HG03039 (cell line): ENCODE measurements at regions not wholly inside any gene's neighbourhood (a gene's known extent, or its start where the extent isn't known, plus 50 kb on each side); places are given as distances from the start of the nearest gene placed in this dataset.
"Not testable (repeated sequence)": the region's sequence is repeated elsewhere in the genome, so short reads cannot be mapped to it uniquely, and the experiment has no call there.

Experiments used
- ATAC-seq: cut with Tn5 transposase; IDR thresholded peaks from one replicate; pipeline ENCODE4 v1.9.1; 2021; ENCODE audit warnings: mild to moderate bottlenecking, moderate library complexity; ENCODE audit not compliant: unreplicated experiment

DNA sequence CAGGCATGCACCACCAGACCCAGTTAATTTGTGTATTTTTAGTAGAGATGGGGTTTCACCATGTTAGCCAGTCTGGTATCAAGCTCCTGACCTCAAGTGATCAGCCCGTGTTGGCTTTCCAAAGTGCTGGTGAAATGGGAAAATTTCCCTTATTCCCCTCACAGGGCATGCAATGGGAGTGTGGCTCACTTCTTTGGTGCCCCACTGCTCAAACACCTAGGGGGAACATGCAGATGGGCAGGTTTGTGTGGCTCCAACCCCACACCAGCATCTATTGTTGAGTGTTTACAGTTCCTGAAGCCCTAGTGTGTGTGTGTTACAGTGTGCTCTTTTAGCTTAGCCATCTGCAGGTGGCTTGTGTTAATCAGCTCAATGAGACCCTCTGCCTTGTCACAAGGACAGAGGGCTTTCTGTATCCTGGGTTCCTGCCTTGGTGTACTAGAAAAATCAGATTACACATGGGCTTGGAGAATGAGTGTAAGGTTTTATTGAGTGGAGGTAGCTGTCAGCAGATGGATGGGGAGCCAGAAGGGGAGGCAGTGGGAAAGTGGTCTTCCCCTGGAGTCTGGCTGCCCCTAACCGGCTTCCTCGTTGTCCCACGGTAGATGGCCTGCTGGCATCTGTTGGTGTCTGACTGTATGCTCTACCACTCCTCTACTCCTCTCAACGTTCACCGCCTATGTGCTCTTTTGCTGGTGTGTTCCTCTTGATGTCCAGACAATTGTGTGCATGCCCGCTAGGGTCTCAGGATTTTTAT is 248.1 kb upstream of the CBLB start:
- no peak for ATAC-seq

DNA sequence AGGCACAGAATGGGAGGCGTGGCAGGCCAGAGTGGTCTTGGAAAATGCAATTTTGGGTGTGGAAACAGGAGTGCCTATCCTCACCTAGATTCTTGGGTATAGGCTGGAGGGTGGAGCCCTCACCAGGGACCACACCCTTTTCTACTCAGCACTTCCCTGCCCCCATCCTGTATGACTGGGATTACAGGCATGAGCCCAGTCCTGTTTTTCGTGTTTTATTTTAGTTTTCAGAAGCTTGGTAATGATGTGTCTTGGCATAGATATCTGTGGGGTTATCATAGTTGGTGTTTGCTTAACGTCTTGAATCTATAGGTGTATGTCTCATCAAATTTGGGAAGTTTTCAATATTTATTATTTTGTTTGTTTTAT is 248.7 kb upstream of the CBLB start:
- ATAC-seq = no peak

- no peak for ATAC-seq
Measured at GRCh38 chr3:106119614-106120082, 250.8 kb upstream of the CBLB start.

- no peak for ATAC-seq
Measured at GRCh38 chr3:106120356-106120755, 251.5 kb upstream of the CBLB start.

- ATAC-seq = no peak
Measured at GRCh38 chr3:106121491-106122289, 252.9 kb upstream of the CBLB start.

- no peak for ATAC-seq
Measured at GRCh38 chr3:106124818-106125217, 256.0 kb upstream of the CBLB start.

GRCh38 chr3:106125321-106125720 is 256.5 kb upstream of the CBLB start:
- no peak for ATAC-seq

GRCh38 chr3:106126067-106126845 is 257.4 kb upstream of the CBLB start:
- ATAC-seq = no peak

- ATAC-seq = no peak
Measured at GRCh38 chr3:106126846-106127235, 258.0 kb upstream of the CBLB start.

DNA sequence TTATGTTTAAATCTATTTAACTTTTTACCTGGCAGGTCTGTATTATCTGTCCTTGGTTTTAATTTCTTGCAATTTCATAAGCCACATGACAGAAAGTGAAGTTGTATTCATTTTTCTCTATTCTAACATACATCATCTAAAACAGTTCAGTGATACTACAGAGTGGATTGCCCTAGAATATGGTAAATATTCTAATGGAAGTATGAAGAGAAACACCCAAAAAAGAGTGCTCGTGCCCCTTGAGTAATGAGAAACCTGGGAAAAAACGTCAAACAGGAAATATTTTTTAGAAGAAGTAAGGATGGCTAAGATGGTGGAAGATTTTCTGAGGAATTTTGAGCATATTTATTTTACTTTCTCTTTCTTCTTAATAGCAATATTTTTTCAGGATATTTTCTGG is 261.1 kb upstream of the CBLB start:
- no peak for ATAC-seq

DNA sequence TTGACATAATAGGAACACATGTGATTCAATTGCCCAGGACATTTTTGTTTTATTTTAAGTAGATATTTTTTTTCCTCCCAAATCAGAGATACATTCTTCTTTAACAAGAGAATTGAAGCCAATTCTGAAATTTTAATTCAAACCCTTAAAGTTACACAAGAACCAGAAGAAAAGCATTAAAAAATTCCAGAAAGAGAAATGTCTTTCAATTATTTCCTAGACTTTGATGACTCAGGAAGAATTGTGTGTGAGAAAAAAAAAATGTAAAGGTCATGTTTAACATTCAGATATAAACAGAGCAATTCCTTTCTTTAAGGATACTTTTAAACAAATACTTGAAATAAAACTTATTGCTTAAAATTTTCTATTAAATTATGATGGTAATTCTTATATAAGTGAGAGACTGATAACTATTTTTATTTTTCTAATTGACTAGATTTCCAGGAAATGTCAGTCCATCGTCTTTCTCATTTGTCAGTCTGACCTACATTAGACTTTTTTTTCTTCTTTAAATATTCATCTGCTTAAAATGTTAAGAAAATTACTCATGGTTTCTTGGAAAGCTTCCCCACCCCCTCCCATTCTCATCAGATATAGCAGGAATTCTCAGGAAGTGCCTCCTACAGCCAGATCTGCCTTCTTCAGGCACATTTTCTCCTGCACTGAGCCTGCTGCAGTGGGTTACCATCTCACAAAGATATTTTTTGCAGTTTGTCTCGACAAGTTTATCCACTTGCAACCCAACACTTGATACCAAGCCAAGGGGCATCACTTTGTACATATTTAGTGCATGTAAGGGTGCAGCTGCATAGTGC is 261.8 kb upstream of the CBLB start:
- ATAC-seq = no peak

DNA sequence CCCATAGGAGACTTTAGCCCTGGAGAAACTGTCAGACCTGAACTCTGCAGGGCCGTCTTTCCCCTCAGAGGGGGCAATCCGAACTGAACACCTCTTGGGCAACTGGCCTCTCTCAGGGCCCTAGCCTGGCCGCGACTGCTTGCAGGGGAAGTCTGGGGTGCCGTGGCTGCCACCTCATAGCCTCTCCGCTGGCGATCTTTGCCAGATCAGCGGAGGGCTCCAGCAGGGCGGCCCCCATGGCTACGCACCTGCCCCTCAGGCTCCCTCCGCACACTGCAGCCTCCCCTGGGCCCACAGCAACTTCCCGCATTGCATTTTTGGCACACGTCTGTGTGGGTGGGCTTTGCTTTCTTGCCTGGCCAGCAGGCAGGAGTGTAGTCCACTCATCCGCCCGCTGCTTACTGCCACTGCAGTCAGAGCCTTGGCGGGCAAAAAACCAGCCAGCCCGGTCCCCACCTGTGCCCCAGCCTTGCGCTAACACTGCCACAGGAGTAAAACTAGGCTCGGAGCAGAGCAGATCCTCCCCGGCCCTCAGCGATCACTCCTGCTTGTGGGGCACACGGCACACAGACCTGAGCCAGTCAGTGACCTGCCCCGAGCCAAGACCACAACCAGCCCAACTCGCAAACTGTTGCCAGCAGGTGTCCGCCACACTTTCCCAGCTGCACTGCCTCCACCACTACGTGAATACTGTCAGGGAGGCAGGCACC is 266.8 kb upstream of the CBLB start:
- no peak for ATAC-seq

DNA sequence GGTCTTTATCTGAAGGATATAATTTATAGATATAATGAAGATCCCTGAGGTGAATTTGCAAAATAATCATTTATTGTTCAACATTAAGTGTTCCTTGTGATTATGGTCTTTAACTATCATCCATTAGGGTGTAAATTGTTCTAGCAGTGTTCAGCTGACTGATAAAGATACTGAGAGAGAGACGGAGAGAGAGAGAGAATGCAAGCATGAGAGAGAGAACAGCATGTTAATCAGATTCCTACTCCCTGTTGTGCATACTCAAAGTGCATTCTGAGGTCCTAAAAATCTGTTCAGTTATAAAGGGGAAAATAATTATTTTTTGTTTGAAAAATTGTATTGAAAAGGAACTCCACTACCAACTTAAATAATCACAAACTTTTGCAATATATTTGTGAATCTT is 271.0 kb upstream of the CBLB start:
- no peak for ATAC-seq

DNA sequence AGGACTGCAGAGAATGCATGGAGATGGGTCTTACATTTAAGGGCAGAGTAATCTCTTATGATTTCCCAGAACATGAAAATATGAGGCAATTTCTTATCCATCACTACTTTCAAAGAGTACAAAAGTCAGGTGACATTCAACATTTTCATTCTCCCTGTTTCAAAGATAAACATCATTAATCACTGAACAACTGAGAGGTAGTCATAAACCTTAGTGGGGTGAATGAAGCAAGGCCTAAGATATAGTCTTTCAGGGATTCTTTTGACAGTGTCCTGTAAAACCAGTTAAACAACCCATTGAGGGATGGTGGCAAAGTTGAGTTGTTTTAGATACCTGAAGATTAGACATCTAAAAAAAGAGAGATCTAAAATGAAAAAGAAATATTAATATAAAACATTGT is 271.6 kb upstream of the CBLB start:
- no peak for ATAC-seq

GRCh38 chr3:106144030-106144429 is 275.2 kb upstream of the CBLB start:
- ATAC-seq = no peak

GRCh38 chr3:106148440-106149082 is 279.7 kb upstream of the CBLB start:
- not testable (repeated sequence) for ATAC-seq

GRCh38 chr3:106157411-106157810 is 288.6 kb upstream of the CBLB start:
- no peak for ATAC-seq

GRCh38 chr3:106160396-106160795 is 291.6 kb upstream of the CBLB start:
- ATAC-seq = no peak

DNA sequence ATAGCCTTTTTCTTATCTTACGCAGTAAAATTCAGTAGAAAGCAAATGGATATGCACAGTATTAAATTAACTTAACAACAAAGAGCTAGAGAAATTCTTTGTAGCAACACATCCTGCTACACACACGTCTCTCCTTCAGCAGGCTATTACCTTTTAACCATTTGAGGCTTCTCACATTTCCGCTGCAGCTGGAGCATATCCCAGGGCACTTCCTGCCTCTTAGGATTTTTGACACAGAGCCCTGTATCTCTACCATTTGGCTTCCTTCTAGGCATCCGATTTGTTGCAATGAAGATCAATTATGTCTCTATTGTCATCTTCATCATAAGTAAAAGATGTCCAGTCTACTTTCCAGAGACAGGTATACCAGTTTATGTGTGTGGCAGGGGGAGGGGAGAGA is 292.4 kb upstream of the CBLB start:
- no peak for ATAC-seq

- no peak for ATAC-seq
Measured at GRCh38 chr3:106167728-106168127, 298.9 kb upstream of the CBLB start.
